Breast epithelium (tissue), 3 donors: ENCODE measurements at regions not wholly inside any gene's neighbourhood (a gene's known extent, or its start where the extent isn't known, plus 50 kb on each side); places are given as distances from the start of the nearest gene placed in this dataset.

Experiments
- CTCF ChIP-seq, 3 donors: fragments of 450-650 bp; IDR thresholded peaks; one replicate each; pipeline ENCODE4 v1.5.1; 2016 to 2017; ENCODE audit warnings: antibody characterized with exemption in 3 of 3, mild to moderate bottlenecking in 3 of 3, moderate library complexity in 3 of 3
- POLR2AphosphoS5 ChIP-seq, 3 donors: sonication (generic); formaldehyde crosslinking; IDR thresholded peaks; one replicate each; pipeline ENCODE4 v1.6.1; 2017; ENCODE audit warnings: antibody characterized with exemption in 3 of 3

- TF ChIP-seq CTCF (IDR thresholded peaks at IDR 0.05) (no peak), POLR2AphosphoS5 (IDR thresholded peaks at IDR 0.05) (no peak)
Measured at GRCh38 chr12:34215213-34215892, 193.1 kb downstream of the ALG10 start.
